NCI-H2171 treated with DMSO at 0.1 percent for 48 hours (cell line): ENCODE measurements at regions not wholly inside any gene's neighbourhood (a gene's known extent, or its start where the extent isn't known, plus 50 kb on each side); places are given as distances from the start of the nearest gene placed in this dataset.
"Not testable (repeated sequence)": the region's sequence is repeated elsewhere in the genome, so short reads cannot be mapped to it uniquely, and the experiment has no call there.

ENCODE experiments used
- DNase-seq: peaks from one replicate; lab custom pipeline; 2025; lab: John Stamatoyannopoulos, UW

DNA sequence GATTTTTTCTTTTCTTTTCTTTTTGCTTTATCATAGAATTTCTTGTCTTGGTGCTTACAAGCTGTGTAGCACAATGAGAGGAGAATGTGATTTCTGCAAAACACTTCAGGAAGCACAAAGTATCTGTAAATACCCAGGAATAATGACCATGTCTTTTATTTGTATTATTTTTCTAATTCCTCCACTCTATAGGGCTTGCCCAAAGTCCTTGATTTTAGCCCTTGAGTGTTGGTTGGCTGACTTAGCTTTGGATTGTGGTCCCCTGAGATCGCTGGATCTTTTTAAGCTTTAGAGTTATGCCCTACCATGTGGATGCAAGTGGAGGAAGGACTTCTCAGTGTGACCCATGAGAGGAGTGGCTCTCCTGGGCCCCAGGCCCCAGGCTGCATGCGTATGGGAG lies 52.2 kb downstream of the HOXC4 start:
- DNase-seq: not testable (repeated sequence)

DNA sequence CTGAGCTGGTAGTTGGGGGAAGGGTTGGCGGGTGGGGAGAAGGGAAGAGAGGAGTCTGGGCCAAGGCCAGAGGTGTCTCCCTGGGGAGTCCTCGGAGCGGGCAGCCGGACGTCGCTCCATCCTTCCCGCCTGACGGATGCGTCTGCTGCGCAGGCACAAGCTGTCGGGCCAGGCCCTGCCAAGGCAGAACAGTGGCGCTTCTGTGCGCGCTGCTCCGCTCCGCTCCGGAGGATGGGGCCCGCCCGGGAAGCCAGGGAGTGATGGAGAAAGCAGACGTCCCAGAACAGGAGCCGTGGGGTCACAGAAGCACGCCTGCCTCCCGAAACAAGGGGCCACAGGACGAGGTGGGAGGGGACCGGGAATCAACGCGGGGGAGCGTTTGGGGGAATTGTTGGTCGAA lies 52.6 kb downstream of the HOXC4 start:
- DNase-seq: not testable (repeated sequence)

DNA sequence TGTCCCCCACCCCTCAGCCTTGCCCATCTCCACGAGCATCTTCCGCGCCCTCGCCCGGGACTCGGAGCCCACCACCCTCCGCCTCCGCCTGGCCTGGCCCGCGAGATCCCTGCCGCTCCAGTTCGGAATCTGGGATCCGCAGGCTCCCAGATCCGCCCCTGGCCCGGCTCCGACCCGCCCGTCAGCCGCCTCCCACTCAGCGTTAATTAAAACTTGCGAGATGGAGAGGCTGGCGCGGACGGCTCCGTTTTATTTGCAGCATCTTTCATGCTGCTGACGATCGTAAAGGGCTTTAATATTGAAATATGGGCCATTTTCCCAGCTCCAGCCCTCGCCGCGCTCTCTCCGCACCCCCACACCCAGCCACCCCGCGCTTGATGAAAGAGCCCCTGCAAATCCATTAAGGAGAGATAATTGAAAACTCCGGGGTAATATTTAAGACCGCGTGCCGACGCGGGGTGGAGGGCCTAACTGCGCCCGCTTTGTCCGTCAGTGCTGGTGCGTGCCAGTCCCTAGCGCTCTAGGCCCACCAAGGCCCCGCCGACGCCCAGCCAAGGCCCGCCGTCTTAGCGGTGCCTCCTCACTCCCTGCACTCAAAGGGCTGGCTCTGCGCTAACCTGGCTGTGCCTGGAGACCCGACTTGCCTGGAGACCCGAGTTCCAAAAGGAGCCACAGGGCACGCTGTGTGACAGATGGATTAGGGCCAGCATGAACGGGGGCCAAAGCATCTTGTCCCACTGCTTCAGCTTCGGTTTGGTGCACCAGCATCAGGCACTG lies 53.4 kb downstream of the HOXC4 start:
- DNase-seq: not testable (repeated sequence)

DNA sequence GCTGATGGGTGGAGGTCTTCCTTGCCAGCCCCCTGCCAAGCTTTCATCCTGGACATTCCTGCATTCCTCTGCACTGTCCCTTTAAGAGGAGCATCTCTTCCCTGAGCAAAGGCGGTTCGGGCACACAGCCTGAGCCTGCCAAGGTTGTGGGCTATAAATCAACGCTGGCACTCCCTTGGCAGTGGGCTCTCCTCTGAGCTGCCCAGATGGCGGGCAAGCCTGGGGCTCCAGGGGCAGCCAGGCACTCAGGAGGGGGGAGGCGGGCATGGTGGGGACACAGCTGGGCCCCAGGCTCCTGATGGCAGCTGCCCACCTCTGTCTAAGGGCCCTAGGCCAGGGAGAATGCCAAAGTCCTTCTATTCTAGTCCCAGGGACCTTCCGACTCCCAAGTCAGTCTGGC lies 58.7 kb downstream of the HOXC4 start:
- DNase-seq: peak; percentile 46

DNA sequence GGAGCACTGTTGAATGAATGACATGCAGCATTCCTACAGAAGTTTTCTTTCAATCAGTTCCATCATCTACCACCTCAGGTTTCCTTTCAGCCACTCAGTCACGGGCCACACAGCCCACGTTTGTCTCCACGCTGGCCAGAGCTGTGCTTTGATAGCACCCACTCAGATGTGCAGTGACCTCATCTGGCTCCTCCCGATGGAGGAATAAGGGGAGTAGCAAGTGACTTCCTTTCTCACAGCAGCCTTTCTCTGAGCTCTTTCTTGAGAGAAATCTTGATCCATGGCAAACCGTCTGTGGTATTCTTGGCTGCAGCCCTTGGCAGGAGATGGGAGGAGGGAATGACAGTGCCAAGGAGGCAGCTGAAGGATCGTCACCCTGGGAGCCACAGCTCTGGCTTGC lies 62.4 kb downstream of the HOXC4 start:
- not testable (repeated sequence) for DNase-seq

DNA sequence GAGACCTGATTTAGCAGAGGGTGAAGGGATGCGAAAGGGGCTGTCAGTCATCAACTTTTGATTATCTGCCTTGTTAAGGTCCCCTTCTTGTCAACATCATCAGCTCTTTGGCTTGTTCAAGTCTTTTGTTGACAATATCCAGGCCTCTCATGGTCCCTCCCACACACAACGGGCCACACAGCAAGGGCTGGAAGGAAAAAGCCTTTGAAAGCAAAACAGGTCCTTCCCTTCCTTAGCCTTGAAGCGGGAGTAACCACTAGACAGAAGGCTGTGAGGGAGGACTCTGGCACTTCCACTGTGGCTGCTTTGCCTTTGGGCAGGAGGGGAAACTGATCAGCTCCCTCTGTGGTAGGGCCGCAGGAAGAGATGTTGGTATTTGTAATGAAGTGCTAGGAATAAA lies 63.8 kb downstream of the HOXC4 start:
- not testable (repeated sequence) for DNase-seq

DNA sequence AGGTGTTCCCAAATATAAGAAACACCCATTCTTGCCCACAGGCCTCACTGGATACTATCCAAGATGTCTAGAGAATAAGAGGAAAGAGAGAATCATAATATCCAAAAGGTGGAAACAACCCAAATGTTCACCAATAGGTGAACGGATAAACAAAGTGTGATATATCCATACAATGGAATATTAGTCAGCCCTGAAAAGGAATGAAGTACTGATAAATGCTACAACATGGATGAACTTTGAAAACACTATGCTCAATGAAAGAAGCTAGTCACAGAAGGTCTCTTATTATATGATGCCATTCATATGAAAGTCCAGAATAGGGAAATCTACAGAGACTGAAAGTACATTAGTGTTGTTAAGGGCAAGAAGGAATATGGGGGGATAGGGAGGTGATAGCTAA lies 65.4 kb downstream of the HOXC4 start:
- not testable (repeated sequence) for DNase-seq

DNA sequence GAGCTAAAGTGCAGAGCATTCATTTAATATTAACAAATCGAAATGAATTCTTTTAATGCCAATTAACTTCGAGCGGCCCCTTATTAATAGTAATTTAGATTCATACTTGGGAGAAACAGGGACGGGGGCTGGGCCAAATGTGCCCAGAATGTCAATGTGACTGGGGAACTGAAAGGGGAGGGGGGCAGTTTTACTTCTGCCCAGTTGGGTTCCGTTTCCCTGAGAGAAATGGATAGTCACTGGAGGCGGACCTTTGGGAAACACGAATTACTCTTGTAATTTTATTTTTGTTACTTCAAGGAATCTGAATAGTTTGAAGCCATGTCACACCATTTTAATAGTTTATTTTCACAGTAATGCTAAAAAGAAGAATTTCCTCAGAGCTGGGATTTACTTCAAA lies 64.8 kb downstream of the SMUG1 start:
- DNase-seq: not testable (repeated sequence)

DNA sequence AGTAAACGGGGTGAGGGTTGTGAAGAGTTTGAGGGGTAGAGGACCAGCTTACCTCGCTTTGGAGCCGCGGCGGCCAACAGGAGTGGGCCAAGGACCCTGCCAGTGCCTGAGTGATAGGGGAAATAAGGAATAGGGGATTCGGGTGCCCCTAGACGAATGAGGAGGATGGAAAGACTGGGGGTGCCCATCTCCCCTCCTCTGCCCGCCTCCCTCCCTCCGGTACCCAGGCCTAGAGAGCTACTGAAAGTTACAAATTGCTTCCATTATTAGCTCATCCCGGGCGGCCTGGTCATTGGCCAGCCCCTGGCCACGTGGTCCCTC lies 63.1 kb downstream of the SMUG1 start:
- DNase-seq: not testable (repeated sequence)

DNA sequence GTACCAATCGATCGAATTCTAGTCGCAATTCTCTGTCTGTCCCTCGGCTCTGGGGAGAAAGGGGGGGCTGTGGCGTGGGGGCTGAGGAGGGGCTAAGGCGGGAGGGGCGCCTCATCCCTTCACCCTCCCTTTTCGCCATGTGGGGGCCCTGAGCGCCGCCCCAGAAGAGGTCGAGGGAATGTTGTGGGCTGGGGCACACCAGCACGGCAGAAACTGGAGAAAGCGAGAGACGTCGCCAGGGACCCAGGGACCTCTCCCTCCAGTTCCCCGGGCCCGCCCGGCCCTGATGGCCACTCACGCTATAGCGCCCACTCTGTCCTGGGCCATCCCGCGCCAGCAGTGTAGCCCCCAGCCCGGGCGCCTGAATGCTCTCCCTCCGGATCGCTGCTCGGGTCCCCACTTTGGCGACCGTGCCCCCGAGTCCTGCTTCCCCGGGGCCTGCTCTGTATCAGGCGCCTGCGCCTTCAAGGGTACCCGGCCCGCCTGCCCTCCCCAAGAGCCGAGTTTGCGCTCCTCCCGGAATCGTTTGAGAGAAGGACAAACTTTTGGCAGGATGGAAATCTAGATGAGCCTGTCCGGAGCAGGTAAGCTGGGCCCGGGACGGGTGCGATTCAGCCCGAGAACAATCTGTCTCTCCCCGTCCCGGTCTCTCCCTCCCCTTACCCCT lies 62.6 kb downstream of the SMUG1 start:
- DNase-seq: peak; percentile 75

DNA sequence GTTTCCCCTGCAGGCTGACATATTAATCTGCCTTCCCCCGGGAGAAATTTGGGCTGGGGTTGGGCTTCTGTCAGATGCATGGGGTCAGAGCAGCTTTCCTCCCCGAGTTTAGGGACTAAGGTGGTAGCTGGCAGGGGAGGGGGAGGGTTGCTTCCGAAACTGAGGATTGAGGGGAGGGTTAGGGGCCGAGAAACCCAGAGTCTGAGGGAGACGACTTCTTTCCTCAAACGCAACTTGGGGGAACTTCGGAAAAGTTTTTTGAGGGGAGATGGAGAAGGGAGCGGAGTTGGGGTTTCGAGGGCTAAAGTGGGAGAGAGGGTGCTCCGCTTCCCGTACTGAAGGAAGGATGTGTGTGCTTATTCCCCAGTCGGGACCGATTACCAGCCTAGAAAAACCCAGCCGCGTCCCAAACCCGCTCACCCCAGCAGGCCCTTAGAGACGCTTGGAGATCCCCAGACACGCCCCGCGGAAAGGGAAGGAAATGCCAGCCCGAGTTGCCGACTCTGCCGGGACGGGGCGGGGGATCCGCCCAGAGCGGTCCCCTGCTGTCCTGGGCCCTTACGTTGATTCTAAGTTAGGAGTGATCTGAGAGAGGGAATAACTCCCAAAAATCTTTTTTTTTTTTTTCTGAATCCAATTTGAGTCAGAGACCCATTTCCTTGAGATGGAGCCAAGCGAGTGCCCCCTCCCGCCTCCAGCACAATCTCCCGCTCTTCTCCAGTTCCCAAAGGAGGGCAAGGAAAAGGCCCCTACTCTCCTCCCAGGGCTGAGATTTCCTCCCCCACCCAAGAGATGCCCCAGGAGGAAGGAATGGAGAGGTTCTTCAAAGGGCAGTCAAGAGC lies 61.9 kb downstream of the SMUG1 start:
- no peak for DNase-seq

DNA sequence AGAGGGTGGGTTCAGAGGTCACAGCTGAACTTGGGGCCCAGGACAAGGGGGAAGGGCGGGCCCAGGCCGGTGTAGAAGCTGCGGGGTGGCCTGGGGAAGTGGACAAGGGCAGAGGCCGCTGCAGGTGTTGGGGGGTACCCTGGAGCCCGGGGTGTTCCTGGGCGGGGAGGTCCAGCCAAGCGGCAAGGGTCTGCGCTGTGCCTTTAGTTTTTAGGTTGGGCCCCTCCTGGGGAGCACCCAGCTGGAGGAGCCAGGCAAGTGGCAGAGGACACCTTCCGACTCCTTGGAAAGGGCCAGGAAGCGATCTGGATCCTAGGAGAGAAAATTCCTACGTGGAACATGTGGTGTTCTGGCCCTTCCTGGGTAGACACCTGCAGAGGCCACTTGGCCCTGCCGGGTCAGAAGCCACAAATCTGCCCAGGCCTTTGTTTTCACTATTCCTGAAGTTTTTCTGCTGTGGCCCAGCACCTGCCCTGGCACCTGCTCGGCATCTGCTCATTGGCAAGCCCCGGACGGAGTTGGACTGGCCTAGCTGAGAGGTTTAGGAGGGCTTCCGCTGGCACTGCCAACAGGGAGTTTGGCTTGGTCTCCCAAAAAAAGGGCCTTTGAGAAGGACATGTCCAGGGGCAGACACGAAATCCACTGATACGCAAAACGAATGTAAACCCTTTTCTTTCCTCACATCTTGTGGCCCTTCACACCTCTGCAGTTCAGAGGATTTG lies 61.1 kb downstream of the SMUG1 start:
- DNase-seq: no peak

DNA sequence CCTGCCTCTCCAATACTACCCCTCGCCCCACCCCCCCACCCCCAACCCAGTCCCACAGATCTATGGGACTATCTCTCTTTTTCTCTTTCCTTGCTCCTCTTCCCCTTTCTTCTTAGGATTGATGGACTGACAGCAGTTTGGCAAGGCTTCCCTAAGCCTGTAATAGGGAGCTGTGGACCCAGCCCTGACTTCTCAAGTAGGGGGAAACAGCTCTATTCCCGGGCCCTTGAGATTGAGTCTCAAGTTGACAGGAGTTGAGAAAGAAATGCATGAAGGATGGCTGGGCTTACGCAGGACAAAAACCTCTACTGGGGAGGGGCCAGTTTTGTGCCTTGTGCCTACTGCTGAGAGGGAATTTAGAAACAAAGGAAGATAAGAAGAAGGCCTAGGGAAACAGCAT lies 60.4 kb downstream of the SMUG1 start:
- DNase-seq: no peak

DNA sequence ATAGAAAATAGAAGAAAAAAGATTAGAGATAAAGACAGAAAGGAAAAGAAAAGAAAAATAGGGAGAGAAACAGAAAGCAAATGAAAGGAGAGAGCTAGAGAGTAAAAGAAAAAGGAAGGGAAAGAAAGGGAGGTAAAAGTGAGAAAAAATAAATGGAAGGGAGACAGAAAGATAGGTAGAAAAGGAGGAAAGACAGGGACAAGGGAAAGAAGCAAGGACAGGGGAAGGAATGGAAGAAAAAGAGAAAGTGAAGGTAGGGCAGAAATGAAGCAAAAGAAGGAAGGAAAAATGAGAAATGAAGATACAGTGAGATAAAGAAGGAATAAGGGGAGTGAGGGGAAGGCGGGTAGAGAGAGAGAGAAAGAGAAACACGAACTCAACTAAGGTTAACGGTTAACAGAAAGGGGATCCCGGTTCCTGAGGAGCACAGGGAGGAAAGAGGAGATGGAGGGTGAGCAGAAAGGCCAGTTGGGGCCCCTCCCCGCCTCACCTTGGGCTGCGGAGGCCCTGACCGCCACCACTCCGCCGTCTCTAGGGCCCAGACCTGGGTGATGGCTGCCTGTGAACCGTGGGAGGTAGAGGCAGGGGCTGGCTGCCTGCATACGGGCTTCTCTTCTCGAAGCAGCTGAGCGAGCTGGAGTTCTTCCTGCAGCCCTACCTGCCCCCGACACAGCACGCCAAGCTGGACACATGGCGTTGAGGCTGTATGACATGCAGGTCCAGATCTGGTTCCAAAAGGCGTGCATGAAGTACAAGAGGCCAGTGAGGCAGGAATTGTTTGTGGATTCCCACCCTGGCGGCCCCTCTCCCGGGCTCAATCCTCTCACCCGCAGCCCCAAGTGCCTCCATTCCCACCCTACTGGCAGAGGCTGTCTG lies 59.5 kb downstream of the SMUG1 start:
- DNase-seq: no peak
